Kidney glomerular epithelial cell (primary cell): ENCODE measurements at regions not wholly inside any gene's neighbourhood (a gene's known extent, or its start where the extent isn't known, plus 50 kb on each side); places are given as distances from the start of the nearest gene placed in this dataset.

Experiments
- DNase-seq: peaks from one replicate; lab custom pipeline; 2025; lab: John Stamatoyannopoulos, UW

DNA sequence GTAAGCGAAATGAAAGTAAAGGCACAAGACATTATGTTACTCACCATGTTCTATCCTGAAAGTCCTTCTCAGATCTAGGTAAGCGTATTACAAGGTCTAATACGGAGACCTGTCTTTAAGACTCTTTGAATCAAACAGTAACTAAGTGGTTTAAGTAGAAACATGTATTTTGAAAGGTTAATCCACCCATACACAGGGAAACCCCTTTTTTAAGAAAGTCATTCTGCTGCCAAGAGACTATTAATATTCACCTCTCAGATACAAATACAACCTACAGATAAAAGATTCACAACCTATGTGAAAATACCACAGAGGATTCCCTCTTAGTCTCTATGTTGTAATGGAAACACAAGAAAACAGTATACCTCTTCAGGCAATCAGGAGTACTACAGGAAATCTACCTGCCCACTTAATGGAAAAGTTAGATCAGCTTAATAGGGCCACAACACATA is 63.2 kb upstream of the TNIP3 start:
- no peak for DNase-seq

DNA sequence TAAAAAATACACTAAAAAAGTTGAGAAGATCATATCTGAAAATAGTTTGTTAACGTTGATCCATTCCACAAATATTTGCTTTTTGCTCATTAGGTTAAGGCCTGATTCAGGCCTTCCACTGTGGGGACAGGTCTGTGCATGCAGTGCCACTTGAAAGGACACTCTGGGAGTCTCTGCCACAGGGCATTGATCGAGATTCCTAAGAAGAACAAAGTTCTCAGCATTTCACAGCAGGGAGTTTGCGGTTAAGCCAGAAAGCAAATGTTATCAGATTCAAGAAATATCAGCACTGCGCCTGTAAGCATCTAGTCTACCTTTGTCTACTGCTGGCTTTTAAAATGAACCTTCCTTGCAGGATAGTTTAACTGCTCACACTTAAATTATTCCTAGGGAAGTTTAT is 62.2 kb upstream of the TNIP3 start:
- DNase-seq: no peak

DNA sequence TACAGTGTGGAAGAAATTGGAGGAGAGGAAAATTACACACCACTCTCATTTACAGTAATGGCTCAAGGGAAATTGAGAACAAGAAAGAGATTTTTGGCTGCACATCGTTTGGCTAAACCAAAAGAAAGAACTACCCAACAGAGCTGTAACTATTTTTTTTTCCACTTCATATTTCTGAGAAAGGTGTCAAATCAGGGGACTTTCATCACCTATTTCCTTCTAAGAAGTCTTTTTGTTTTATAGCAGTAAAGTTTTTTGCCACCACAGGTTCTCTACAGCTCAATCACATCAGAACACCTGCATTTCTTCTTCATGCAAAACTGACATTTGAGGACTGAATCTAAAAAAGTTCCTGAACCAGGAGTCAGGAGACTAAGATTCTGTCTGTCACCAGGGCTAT is 57.5 kb upstream of the TNIP3 start:
- no peak for DNase-seq

DNA sequence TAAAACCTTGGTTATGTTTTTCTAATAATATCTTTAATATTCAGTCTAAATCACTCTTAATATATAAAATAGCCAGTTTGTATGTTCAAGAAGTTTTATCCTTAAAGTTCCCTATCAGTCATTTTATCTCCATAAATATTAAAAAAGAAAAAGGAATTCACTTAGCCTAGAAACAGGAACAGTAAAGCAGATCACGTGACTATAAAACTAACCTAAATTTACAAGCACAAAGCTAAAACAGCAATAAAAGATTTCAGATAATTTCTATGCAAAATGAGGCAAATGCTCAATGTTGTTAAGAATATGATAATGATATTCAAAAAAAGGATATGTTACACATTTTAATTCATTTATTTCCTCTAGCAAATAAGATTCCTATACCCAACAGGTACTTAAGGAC is 57.1 kb upstream of the TNIP3 start:
- no peak for DNase-seq

DNA sequence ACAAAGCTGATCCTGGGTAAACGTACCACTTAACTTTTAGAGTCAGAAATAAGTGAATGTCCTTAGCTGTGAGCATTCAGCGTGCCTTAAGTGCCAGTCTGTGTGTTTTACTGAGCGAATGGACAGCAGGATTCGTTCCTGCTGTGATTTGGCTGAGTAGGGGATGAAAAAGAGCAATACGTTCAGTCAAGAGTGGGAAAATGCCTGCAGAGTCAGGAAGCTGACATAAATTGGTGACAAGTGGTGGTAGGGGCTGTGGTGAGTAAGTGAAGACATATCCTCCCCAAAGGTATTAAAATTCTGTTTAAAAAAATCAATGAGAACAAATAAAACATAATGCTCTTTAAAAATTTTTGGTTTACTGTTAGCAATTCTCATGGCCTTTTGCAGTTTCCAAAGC is 56.6 kb upstream of the TNIP3 start:
- no peak for DNase-seq

DNA sequence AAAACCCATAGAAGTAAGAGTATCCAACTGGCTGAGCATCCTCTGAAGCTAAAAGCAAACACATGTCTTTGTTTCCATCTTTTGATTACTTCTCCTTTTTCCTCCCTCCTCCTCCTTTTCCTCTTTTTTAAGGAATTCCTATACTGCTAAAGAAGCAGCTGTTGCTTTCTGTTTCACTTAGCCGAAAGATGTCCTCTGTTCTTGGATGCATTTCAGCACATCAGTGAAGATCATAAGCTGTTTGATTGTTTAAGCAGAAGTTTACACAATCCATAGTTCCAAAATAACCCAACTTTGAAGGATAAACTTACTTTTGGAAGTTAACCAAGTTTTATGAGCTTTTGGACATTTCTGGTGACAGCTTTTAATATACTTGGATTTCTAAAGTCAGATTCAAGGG is 55.1 kb upstream of the TNIP3 start:
- DNase-seq: no peak

DNA sequence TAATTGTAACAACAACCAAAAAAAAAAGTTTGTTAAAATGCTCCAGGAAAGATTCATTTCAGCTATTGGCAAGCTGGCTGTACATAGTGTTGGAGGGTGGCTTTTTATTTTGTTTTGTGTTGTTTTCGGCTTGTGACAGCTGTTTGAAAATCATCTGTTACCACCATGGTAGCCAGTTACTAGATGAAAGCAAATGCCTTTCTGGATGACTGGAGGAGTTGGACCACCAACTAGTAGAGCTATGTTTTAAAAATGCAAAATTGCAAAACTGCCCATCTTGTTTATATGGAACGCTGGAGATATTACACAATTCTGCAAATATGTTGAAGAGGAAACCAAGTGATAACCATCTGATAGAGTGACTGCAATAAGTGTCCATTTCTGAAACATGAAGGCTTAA is 53.2 kb upstream of the TNIP3 start:
- DNase-seq: peak; percentile 14

DNA sequence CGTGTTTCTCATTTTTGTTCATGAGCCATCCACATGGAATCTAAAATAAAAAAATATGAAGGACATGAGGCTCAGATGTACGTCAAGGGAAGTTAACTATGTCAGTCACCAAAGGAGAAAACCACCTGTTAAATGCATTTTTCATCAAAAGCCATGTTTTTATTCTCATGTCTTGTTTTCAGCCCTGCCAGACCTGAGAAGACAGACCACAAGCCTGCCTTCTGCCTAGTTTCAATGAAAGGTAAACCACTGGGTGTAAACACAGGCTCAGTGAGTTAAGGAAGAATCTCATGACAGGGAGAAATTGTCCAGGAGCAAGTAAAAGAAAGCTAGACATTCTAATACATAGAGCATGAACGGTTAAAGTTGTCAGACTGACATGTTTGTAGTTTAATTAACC is 52.3 kb upstream of the TNIP3 start:
- no peak for DNase-seq

DNA sequence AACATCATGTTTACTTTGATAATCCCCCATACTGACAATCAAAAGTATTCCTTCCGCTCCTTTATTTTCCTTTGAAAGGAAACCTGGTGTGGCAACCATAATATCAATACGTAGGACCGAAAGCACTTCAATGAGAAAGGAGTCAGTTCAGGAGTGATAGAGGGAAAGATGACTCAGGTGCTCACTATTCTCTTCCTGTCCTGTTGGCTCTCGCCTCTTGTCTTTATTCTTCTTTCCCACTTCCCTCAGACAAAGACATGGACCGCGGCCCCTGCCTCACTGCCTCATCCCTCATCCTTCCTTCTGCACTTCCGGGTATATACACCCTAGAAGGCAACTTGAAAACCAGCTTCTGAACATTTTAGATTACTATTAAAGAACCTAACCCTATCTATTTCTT is 49.8 kb upstream of the TNIP3 start:
- no peak for DNase-seq
